DND-41 (cell line): ENCODE measurements at regions not wholly inside any gene's neighbourhood (a gene's known extent, or its start where the extent isn't known, plus 50 kb on each side); places are given as distances from the start of the nearest gene placed in this dataset.

Source experiments
- ATAC-seq: fragments of 200-7000 bp; cut with Tn5 transposase; 3 replicates; pipeline ENCODE4 v1.9.1; 2021; ENCODE audit warnings: low read depth; ENCODE audit not compliant: insufficient read depth
- DNase-seq: peaks from one replicate; pipeline ENCODE4 v3.0.0-alpha.2; 2020
- H2AFZ ChIP-seq: 2 replicates; pipeline ENCODE4 v1.6.0; 2012; ENCODE audit warnings: low read depth, low read length
- H3K27ac ChIP-seq: 2 replicates; pipeline ENCODE4 v1.5.1; 2012; ENCODE audit warnings: low read length, inconsistent platforms
- H3K27me3 ChIP-seq: fragments of 200-600 bp; sonication (generic); 2 replicates; pipeline ENCODE4 v1.6.0; 2012; ENCODE audit warnings: low read length, mild to moderate bottlenecking, inconsistent platforms; ENCODE audit not compliant: insufficient read depth, poor library complexity
- H3K36me3 ChIP-seq: 2 replicates; pipeline ENCODE4 v1.5.1; 2012; ENCODE audit warnings: low read length, inconsistent platforms; ENCODE audit not compliant: insufficient read depth
- H3K4me1 ChIP-seq: 2 replicates; pipeline ENCODE4 v1.5.1; 2012; ENCODE audit warnings: mild to moderate bottlenecking, low read length; ENCODE audit not compliant: insufficient read depth
- H3K4me2 ChIP-seq: 2 replicates; pipeline ENCODE4 v1.6.0; 2012; ENCODE audit warnings: mild to moderate bottlenecking, moderate library complexity, low read length, inconsistent platforms; ENCODE audit not compliant: insufficient read depth
- H3K4me3 ChIP-seq, 2 experiments: fragments of 200-600 bp in 1 of 2; shearing (Covaris generic) in 1 of 2; 2 replicates each; pipeline ENCODE4 v1.5.1; 2012 to 2016; ENCODE audit warnings: inconsistent platforms in 2 of 2, low read length in 2 of 2, mild to moderate bottlenecking in 2 of 2, low read depth in 1 of 2, moderate library complexity in 1 of 2
- H3K79me2 ChIP-seq: 2 replicates; pipeline ENCODE4 v1.6.0; 2012; ENCODE audit warnings: low read length, inconsistent platforms; ENCODE audit not compliant: insufficient read depth
- H3K9ac ChIP-seq: 2 replicates; pipeline ENCODE4 v1.6.0; 2012; ENCODE audit warnings: low read depth, mild to moderate bottlenecking, inconsistent platforms, low read length, moderate library complexity
- H3K9me3 ChIP-seq: 2 replicates; pipeline ENCODE4 v1.5.1; 2012; ENCODE audit warnings: low read length, moderate library complexity, mild to moderate bottlenecking, inconsistent platforms; ENCODE audit not compliant: insufficient read depth, severe bottlenecking
- H4K20me1 ChIP-seq: 2 replicates; pipeline ENCODE4 v1.6.0; 2012; ENCODE audit warnings: low read length; ENCODE audit not compliant: insufficient read depth
- EZH2 ChIP-seq: IDR thresholded peaks from 3 replicates; pipeline ENCODE4 v1.6.1; 2012; ENCODE audit warnings: borderline replicate concordance, low read depth, mild to moderate bottlenecking, moderate library complexity, low read length, inconsistent platforms; ENCODE audit not compliant: severe bottlenecking
- TF ChIP-seq, protein P1 (sequence below): IDR thresholded peaks from 2 replicates; pipeline ENCODE4 v1.5.1; 2012; ENCODE audit warnings: borderline replicate concordance, low read length, moderate library complexity, mild to moderate bottlenecking; ENCODE audit not compliant: poor library complexity, severe bottlenecking; ENCODE audit errors: extremely low read depth

DNA sequence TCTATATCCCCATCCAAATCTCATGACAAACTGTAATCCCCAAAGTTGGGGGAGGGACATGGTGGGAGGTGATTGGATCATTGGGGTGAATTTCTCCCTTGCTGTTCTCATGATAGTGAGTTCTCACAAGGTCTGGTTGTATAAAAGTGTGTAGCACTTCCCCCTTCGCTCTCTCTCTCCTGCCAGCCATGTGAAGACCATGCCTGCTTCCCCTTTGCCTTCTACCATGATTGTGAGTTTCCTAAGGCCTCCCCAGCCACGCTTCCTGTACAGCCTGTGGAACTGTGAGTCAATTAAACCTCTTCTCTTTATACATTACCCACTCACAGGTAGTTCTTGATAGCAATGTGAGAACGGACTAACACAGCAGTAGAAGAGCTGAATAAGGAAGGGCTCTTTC, 62.6 kb upstream of the VASH1 start:
- Histone ChIP-seq H3K9me3 (no peaks in the 10 kb centered on the region), H3K36me3 (no peaks in the 10 kb centered on the region), H2AFZ (no peak overlapping the region), H3K9ac (no peak overlapping the region), H3K4me2 (no peak overlapping the region), H4K20me1 (no peaks in the 10 kb centered on the region), H3K4me1 (no peaks in the 10 kb centered on the region), H3K27ac (no peak overlapping the region), H3K79me2 (no peaks in the 10 kb centered on the region), H3K27me3 (no peaks in the 10 kb centered on the region), H3K4me3 (no peak overlapping the region)
- no peak for ATAC-seq
- TF ChIP-seq, protein P1, sequence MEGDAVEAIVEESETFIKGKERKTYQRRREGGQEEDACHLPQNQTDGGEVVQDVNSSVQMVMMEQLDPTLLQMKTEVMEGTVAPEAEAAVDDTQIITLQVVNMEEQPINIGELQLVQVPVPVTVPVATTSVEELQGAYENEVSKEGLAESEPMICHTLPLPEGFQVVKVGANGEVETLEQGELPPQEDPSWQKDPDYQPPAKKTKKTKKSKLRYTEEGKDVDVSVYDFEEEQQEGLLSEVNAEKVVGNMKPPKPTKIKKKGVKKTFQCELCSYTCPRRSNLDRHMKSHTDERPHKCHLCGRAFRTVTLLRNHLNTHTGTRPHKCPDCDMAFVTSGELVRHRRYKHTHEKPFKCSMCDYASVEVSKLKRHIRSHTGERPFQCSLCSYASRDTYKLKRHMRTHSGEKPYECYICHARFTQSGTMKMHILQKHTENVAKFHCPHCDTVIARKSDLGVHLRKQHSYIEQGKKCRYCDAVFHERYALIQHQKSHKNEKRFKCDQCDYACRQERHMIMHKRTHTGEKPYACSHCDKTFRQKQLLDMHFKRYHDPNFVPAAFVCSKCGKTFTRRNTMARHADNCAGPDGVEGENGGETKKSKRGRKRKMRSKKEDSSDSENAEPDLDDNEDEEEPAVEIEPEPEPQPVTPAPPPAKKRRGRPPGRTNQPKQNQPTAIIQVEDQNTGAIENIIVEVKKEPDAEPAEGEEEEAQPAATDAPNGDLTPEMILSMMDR = no peak
- no peak for TF ChIP-seq EZH2
- DNase-seq = no peak

DNA sequence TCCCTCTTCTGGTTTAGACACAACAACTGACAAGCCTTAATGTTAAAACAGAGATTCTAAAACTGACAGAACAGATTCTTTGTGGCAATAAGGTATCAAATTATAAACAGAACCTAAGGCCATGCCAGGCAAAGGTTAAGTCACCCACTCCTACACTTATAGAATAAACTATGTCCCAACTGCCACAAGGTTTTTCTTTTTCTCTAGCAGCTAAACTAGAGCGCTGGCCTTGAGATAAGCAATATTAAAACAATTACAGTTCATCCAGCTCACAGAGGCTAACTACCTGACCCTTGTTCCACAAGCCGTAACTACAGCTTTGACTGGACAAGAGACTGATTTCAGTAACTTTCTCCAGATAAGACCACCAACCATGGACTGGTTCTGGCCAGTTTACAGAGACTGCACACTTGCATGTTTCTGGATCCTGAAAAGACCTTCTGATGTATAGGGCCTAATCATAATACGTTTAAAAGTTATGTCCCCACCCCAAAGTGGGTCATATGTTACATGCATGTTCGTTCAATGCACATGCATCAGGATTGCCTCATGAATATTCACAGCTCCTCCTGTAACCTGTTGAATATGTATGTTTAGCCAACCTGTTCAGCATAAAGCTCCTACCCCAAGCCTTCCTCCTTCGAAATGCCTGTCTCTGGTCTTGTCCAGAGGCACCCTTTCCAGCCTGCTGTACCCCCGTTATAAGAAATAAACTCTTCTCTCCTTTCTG, 61.9 kb upstream of the VASH1 start:
- H3K4me1 ChIP-seq = no peaks in the 10 kb centered on the region
- H3K27me3 ChIP-seq = no peaks in the 10 kb centered on the region

DNA sequence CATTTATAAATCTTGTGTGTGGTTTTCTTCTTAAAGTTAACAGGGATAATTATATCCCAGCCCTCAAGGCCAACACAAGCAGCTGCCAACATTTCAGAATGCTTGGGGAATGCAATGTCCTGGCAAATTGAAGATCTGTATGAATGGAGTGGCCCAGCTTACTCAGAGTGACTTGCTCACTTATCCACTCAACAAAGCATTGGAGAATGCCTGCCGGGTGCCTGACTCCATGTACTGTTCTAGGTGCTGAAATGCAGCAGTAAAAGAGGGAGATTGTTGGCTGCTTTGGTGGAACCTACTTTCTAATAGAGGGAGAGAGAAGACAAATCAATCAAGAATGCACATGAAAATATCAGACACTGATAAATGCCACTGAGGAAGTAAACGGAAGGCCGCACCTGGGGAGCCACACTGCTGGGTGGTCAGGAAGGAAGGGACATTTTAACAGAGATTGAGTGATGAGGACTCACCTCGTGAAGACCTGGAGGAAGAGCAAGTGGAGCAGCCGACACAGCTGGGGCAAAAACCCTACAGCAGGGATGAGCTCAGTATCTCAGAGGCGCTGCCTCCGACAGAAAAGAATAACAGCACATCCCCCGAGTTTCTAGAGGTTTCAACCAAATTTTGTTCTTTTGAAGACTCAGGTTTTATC, 61.2 kb upstream of the VASH1 start:
- H3K4me1 ChIP-seq = no peaks in the 10 kb centered on the region
- no peaks in the 10 kb centered on the region for H3K79me2 ChIP-seq
- no peaks in the 10 kb centered on the region for H3K9me3 ChIP-seq
- DNase-seq = no peak
- no peak overlapping the region for H3K9ac ChIP-seq
- no peaks in the 10 kb centered on the region for H3K27me3 ChIP-seq
- no peak overlapping the region for H2AFZ ChIP-seq
- no peak for TF ChIP-seq EZH2
- TF ChIP-seq, protein P1 = no peak
- ATAC-seq = no peak
- no peaks in the 10 kb centered on the region for H4K20me1 ChIP-seq
- H3K4me3 ChIP-seq = no peak overlapping the region
- H3K4me2 ChIP-seq = no peak overlapping the region
- no peaks in the 10 kb centered on the region for H3K36me3 ChIP-seq
- no peak overlapping the region for H3K27ac ChIP-seq

More for the DNA sequence above, 61.9 kb upstream of the VASH1 start:
- Histone ChIP-seq H3K27ac (no peak overlapping the region), H3K9me3 (no peaks in the 10 kb centered on the region), H3K4me3 (no peak overlapping the region), H3K36me3 (no peaks in the 10 kb centered on the region), H3K4me2 (no peak overlapping the region), H3K79me2 (no peaks in the 10 kb centered on the region), H3K9ac (no peak overlapping the region), H4K20me1 (no peaks in the 10 kb centered on the region), H2AFZ (no peak overlapping the region)
- TF ChIP-seq, protein P1 = no peak
- no peak for TF ChIP-seq EZH2
- DNase-seq (no peak), ATAC-seq (no peak)
